ENCODE measurements at regions not wholly inside any gene's neighbourhood (a gene's known extent, or its start where the extent isn't known, plus 50 kb on each side); places are given as distances from the start of the nearest gene placed in this dataset.

- TF ChIP-seq, protein P1, sequence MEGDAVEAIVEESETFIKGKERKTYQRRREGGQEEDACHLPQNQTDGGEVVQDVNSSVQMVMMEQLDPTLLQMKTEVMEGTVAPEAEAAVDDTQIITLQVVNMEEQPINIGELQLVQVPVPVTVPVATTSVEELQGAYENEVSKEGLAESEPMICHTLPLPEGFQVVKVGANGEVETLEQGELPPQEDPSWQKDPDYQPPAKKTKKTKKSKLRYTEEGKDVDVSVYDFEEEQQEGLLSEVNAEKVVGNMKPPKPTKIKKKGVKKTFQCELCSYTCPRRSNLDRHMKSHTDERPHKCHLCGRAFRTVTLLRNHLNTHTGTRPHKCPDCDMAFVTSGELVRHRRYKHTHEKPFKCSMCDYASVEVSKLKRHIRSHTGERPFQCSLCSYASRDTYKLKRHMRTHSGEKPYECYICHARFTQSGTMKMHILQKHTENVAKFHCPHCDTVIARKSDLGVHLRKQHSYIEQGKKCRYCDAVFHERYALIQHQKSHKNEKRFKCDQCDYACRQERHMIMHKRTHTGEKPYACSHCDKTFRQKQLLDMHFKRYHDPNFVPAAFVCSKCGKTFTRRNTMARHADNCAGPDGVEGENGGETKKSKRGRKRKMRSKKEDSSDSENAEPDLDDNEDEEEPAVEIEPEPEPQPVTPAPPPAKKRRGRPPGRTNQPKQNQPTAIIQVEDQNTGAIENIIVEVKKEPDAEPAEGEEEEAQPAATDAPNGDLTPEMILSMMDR (conservative IDR thresholded peaks at IDR 0.05 in 1 of 2, IDR thresholded peaks at IDR 0.05 in 1 of 2; ENCODE audit: low read depth in 1 of 2, low read length in 2 of 2), result no peak
- no peak for TF ChIP-seq EZH2 (IDR thresholded peaks at IDR 0.05; ENCODE audit: low read length, missing control alignments)
Measured at GRCh38 chr16:5235119-5235518, 137.5 kb upstream of the EEF2KMT start.

All from fibroblast of lung (primary cell).